RWPE2 (cell line): ENCODE measurements at regions not wholly inside any gene's neighbourhood (a gene's known extent, or its start where the extent isn't known, plus 50 kb on each side); places are given as distances from the start of the nearest gene placed in this dataset.

Experiments used
- ATAC-seq: fragments of 200-7000 bp; cut with Tn5 transposase; 3 replicates; pipeline ENCODE4 v1.9.1; 2021; ENCODE audit warnings: low read depth
- DNase-seq: peaks from one replicate; pipeline ENCODE4 v3.0.0-alpha.2; 2020; ENCODE audit warnings: low spot score
- H3K27ac ChIP-seq: fragments of 450-650 bp; 2 replicates; pipeline ENCODE4 v1.5.1; 2017; ENCODE audit warnings: mild to moderate bottlenecking; ENCODE audit not compliant: poor library complexity, severe bottlenecking
- H3K27me3 ChIP-seq: fragments of 250-450 bp; sonication (Bioruptor Pico); 2 replicates; pipeline ENCODE4 v1.5.1; 2021; ENCODE audit warnings: mild to moderate bottlenecking, moderate library complexity; ENCODE audit not compliant: insufficient read depth, poor library complexity, severe bottlenecking
- H3K36me3 ChIP-seq: fragments of 250-450 bp; sonication (Bioruptor Pico); 2 replicates; pipeline ENCODE4 v1.5.1; 2020; ENCODE audit warnings: low read depth, mild to moderate bottlenecking, moderate library complexity
- H3K4me1 ChIP-seq: fragments of 250-450 bp; sonication (Bioruptor Pico); 2 replicates; pipeline ENCODE4 v1.5.1; 2021; ENCODE audit warnings: mild to moderate bottlenecking, moderate library complexity; ENCODE audit not compliant: insufficient read depth, poor library complexity, severe bottlenecking
- H3K4me3 ChIP-seq: fragments of 250-450 bp; sonication (Bioruptor Pico); 2 replicates; pipeline ENCODE4 v1.5.1; 2021; ENCODE audit warnings: mild to moderate bottlenecking, moderate library complexity; ENCODE audit not compliant: severe bottlenecking
- H3K9me3 ChIP-seq: fragments of 250-450 bp; sonication (Bioruptor Pico); 2 replicates; pipeline ENCODE4 v1.5.1; 2021; ENCODE audit warnings: mild to moderate bottlenecking, moderate library complexity; ENCODE audit not compliant: severe bottlenecking
- CTCF ChIP-seq: fragments of 450-650 bp; IDR thresholded peaks from one replicate; pipeline ENCODE4 v1.5.1; 2017; ENCODE audit warnings: mild to moderate bottlenecking, moderate library complexity; ENCODE audit not compliant: poor library complexity, severe bottlenecking

- no peak for ATAC-seq
- H3K27ac ChIP-seq: no peak overlapping the region
- no peak overlapping the region for H3K4me3 ChIP-seq
- no peaks in the 10 kb centered on the region for H3K27me3 ChIP-seq
- no peak for DNase-seq
- peaks cover 5% of the 10 kb centered on the region for H3K9me3 ChIP-seq
- no peaks in the 10 kb centered on the region for H3K36me3 ChIP-seq
- no peak for TF ChIP-seq CTCF
- H3K4me1 ChIP-seq: no peaks in the 10 kb centered on the region
Observed at GRCh38 chr5:173518856-173519255, 97.6 kb downstream of the BOD1 start.

- DNase-seq (no peak), ATAC-seq (no peak)
- no peaks in the 10 kb centered on the region for H3K36me3 ChIP-seq
- H3K4me3 ChIP-seq: no peak overlapping the region
- H3K27me3 ChIP-seq: no peaks in the 10 kb centered on the region
- no peak overlapping the region for H3K27ac ChIP-seq
- no peak for TF ChIP-seq CTCF
- H3K9me3 ChIP-seq: peaks cover 5% of the 10 kb centered on the region
- no peaks in the 10 kb centered on the region for H3K4me1 ChIP-seq
Observed at GRCh38 chr5:173517648-173518047, 98.8 kb downstream of the BOD1 start.

- peaks cover 5% of the 10 kb centered on the region for H3K9me3 ChIP-seq
- H3K27ac ChIP-seq: no peak overlapping the region
- no peaks in the 10 kb centered on the region for H3K4me1 ChIP-seq
- TF ChIP-seq CTCF: no peak
- DNase-seq (no peak), ATAC-seq (peak; percentile 76)
- H3K4me3 ChIP-seq: no peak overlapping the region
- H3K36me3 ChIP-seq: no peaks in the 10 kb centered on the region
- no peaks in the 10 kb centered on the region for H3K27me3 ChIP-seq
Observed at GRCh38 chr5:173515526-173515925, 100.9 kb downstream of the BOD1 start.

GRCh38 chr5:173514661-173515060, 101.8 kb downstream of the BOD1 start:
- Histone ChIP-seq H3K4me3 (no peak overlapping the region), H3K4me1 (no peaks in the 10 kb centered on the region), H3K27ac (no peak overlapping the region), H3K36me3 (no peaks in the 10 kb centered on the region), H3K27me3 (no peaks in the 10 kb centered on the region), H3K9me3 (no peaks in the 10 kb centered on the region)
- DNase-seq: no peak
- no peak for ATAC-seq
- no peak for TF ChIP-seq CTCF

- DNase-seq: no peak
- H3K27ac ChIP-seq: no peak overlapping the region
Observed at GRCh38 chr5:173513521-173513991, 102.9 kb downstream of the BOD1 start.

More at GRCh38 chr5:173513521-173513991, 102.9 kb downstream of the BOD1 start:
- no peaks in the 10 kb centered on the region for H3K9me3 ChIP-seq
- peak; percentile 42; the same call in 2 of the 3 replicates for ATAC-seq
- TF ChIP-seq CTCF: no peak
- no peaks in the 10 kb centered on the region; the same call in 1 of the 2 replicates for H3K36me3 ChIP-seq
- no peaks in the 10 kb centered on the region for H3K27me3 ChIP-seq
- no peak overlapping the region for H3K4me3 ChIP-seq
- H3K4me1 ChIP-seq: no peaks in the 10 kb centered on the region
